CD14-positive monocyte (primary cell): ENCODE measurements at regions not wholly inside any gene's neighbourhood (a gene's known extent, or its start where the extent isn't known, plus 50 kb on each side); places are given as distances from the start of the nearest gene placed in this dataset.

Experiments used
- DNase-seq, 3 donors: peaks; one replicate each; pipeline ENCODE4 v3.0.0-alpha.2; 2011 to 2022
- H2AFZ ChIP-seq: 2 replicates; pipeline ENCODE4 v1.6.0; 2012; ENCODE audit warnings: mild to moderate bottlenecking, low read depth, low read length, inconsistent platforms; ENCODE audit not compliant: insufficient read depth, poor library complexity, severe bottlenecking
- H3K27ac ChIP-seq, 2 donors: 1 replicate in 1 of 2; 2 replicates in 1 of 2; pipeline ENCODE4 v1.5.1; 2012 to 2013; ENCODE audit warnings: low read length in 2 of 2, control low read depth in 1 of 2, inconsistent platforms in 1 of 2, low read depth in 1 of 2, mild to moderate bottlenecking in 1 of 2
- H3K27me3 ChIP-seq, 2 donors: one replicate each; pipeline versions ENCODE4 v1.6.0 to v1.6.1; 2011 to 2013; ENCODE audit warnings: low read length in 2 of 2; ENCODE audit not compliant: control insufficient read depth in 2 of 2, insufficient read depth in 2 of 2
- H3K36me3 ChIP-seq, 2 donors: replicated peaks in 1 of 2; 1 replicate in 1 of 2; 2 replicates in 1 of 2; pipeline versions ENCODE4 v1.5.1 to v1.6.1; 2012 to 2013; ENCODE audit warnings: low read length in 2 of 2, control low read depth in 1 of 2, inconsistent platforms in 1 of 2, mild to moderate bottlenecking in 1 of 2; ENCODE audit not compliant: insufficient read depth in 2 of 2, control insufficient read depth in 1 of 2
- H3K4me1 ChIP-seq, 2 donors: 1 replicate in 1 of 2; 2 replicates in 1 of 2; pipeline versions ENCODE4 v1.5.1 to v1.6.1; 2012 to 2013; ENCODE audit warnings: low read length in 2 of 2, control low read depth in 1 of 2, inconsistent platforms in 1 of 2, mild to moderate bottlenecking in 1 of 2, moderate library complexity in 1 of 2; ENCODE audit not compliant: insufficient read depth in 2 of 2, control insufficient read depth in 1 of 2
- H3K4me2 ChIP-seq: replicated peaks from 2 replicates; pipeline ENCODE3; 2012; ENCODE audit warnings: low read length, moderate library complexity, mild to moderate bottlenecking; ENCODE audit not compliant: poor library complexity, severe bottlenecking; ENCODE audit errors: extremely low read depth
- H3K4me3 ChIP-seq, 3 experiments: fragments of 200-600 bp in 1 of 3; sonication (generic) in 1 of 3; replicated peaks in 1 of 3; 1 replicate in 2 of 3; 2 replicates in 1 of 3; pipeline ENCODE4 v1.5.1; 2011 to 2013; ENCODE audit warnings: low read length in 3 of 3, mild to moderate bottlenecking in 3 of 3, control low read depth in 2 of 3, low read depth in 2 of 3, inconsistent platforms in 1 of 3, moderate library complexity in 1 of 3
- H3K79me2 ChIP-seq: 2 replicates; pipeline ENCODE4 v1.6.0; 2012; ENCODE audit warnings: mild to moderate bottlenecking, control low read depth, inconsistent platforms, low read length, moderate library complexity; ENCODE audit not compliant: insufficient read depth
- H3K9ac ChIP-seq: 2 replicates; pipeline ENCODE4 v1.6.0; 2017; ENCODE audit warnings: low read length, mild to moderate bottlenecking; ENCODE audit not compliant: insufficient read depth, poor library complexity, severe bottlenecking
- H3K9me3 ChIP-seq, 2 donors: replicated peaks in 1 of 2; 1 replicate in 1 of 2; 2 replicates in 1 of 2; pipeline versions ENCODE4 v1.5.1 to v1.6.1; 2012 to 2013; ENCODE audit warnings: low read length in 2 of 2, control low read depth in 1 of 2; ENCODE audit not compliant: control insufficient read depth in 1 of 2, insufficient read depth in 1 of 2
- H4K20me1 ChIP-seq: 2 replicates; pipeline ENCODE4 v1.6.0; 2012; ENCODE audit warnings: mild to moderate bottlenecking, low read length, control low read depth, moderate library complexity; ENCODE audit not compliant: insufficient read depth
- H3K27ac Mint-ChIP-seq, 7 donors: one replicate each; pipeline ENCODE4 v1.8.0; 2020; ENCODE audit warnings: mild to moderate bottlenecking in 7 of 7, mixed read lengths in 7 of 7, moderate library complexity in 6 of 7, inconsistent platforms in 2 of 7
- H3K27me3 Mint-ChIP-seq, 3 donors: one replicate each; pipeline ENCODE4 v1.8.0; 2021 to 2022; ENCODE audit warnings: low read depth in 3 of 3, mild to moderate bottlenecking in 3 of 3, mixed read lengths in 3 of 3, moderate library complexity in 3 of 3, inconsistent platforms in 1 of 3
- H3K36me3 Mint-ChIP-seq, 2 donors: one replicate each; pipeline ENCODE4 v1.8.0; 2020; ENCODE audit warnings: mixed read lengths in 2 of 2, inconsistent platforms in 1 of 2, mild to moderate bottlenecking in 1 of 2
- H3K4me1 Mint-ChIP-seq: one replicate; pipeline ENCODE4 v1.8.0; 2020; ENCODE audit warnings: mild to moderate bottlenecking, mixed read lengths
- H3K4me3 Mint-ChIP-seq, 2 donors: one replicate each; pipeline ENCODE4 v1.8.0; 2020; ENCODE audit warnings: mild to moderate bottlenecking in 2 of 2, mixed read lengths in 2 of 2, moderate library complexity in 1 of 2
- H3K9me3 Mint-ChIP-seq, 7 donors: one replicate each; pipeline ENCODE4 v1.8.0; 2020 to 2022; ENCODE audit warnings: mixed read lengths in 7 of 7, mild to moderate bottlenecking in 6 of 7, moderate library complexity in 6 of 7, inconsistent platforms in 2 of 7
- WGBS: methylation state at CpG from one replicate; pipeline ENCODE4 v1.1.5; 2013; ENCODE audit warnings: missing lambda C conversion rate; ENCODE audit not compliant: insufficient coverage; 5-methylcytosine and 5-hydroxymethylcytosine counted together
- intact Hi-C, 2 donors: fragments of 100-400 bp; cut with micrococcal nuclease; formaldehyde crosslinking; loops; one replicate each; pipeline versions ENCODE4 v1.15.0 to v1.15.1; 2023
- TF ChIP-seq, protein P1 (sequence below): fragments of 200-600 bp; IDR thresholded peaks from one replicate; pipeline ENCODE4 v1.8.0; 2022; ENCODE audit warnings: antibody characterized with exemption, mild to moderate bottlenecking

DNA sequence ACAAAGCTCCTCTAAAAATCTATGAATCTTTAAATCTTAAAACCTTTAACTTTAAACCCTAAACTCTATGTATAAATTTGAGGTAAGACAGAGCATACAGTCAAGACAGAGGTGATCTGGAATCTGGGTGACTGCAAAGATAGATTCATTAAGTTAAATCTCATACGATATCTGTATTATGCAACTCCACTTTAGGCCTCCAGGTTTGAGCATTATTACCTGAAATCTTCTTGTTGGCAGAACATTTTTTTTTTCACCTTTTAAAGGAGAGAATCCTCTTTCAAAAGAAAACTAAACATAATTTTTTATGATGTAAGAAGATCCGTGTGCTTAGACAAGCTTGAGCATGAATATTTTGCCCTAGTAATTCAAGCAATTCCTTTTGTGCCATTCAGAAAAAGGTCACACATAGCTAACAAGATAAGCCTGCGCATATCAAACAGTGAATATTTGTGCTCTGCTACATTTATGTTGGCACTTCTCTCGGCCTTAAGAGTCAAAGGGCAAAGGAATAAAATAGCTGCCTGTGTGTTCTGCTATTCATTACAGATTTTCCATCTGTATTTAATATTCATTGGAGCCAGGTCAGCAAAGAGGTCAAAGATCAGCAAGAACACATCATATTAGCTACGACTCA is 163.3 kb downstream of the TMTC3 start:
- no peaks in the 10 kb centered on the region for H3K36me3 ChIP-seq
- no peak overlapping the region for H3K4me3 Mint-ChIP-seq
- H3K79me2 ChIP-seq = no peaks in the 10 kb centered on the region
- no peaks in the 10 kb centered on the region for H3K27me3 Mint-ChIP-seq
- H4K20me1 ChIP-seq = no peaks in the 10 kb centered on the region
- no peak overlapping the region for H3K9ac ChIP-seq
- intact Hi-C loops = no loop called here
- no peak overlapping the region for H3K27ac ChIP-seq
- H3K4me1 ChIP-seq = no peaks in the 10 kb centered on the region
- no peaks in the 10 kb centered on the region for H3K4me1 Mint-ChIP-seq
- no peaks in the 10 kb centered on the region for H3K36me3 Mint-ChIP-seq
- H3K27ac Mint-ChIP-seq = no peak overlapping the region
- no peaks in the 10 kb centered on the region for H3K27me3 ChIP-seq
- no peak overlapping the region for H3K4me3 ChIP-seq
- no peak for DNase-seq
- H3K9me3 ChIP-seq = no peaks in the 10 kb centered on the region
- TF ChIP-seq, protein P1, sequence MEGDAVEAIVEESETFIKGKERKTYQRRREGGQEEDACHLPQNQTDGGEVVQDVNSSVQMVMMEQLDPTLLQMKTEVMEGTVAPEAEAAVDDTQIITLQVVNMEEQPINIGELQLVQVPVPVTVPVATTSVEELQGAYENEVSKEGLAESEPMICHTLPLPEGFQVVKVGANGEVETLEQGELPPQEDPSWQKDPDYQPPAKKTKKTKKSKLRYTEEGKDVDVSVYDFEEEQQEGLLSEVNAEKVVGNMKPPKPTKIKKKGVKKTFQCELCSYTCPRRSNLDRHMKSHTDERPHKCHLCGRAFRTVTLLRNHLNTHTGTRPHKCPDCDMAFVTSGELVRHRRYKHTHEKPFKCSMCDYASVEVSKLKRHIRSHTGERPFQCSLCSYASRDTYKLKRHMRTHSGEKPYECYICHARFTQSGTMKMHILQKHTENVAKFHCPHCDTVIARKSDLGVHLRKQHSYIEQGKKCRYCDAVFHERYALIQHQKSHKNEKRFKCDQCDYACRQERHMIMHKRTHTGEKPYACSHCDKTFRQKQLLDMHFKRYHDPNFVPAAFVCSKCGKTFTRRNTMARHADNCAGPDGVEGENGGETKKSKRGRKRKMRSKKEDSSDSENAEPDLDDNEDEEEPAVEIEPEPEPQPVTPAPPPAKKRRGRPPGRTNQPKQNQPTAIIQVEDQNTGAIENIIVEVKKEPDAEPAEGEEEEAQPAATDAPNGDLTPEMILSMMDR = no peak
- WGBS = no CpG with 5 or more reads among the region's 5 CpGs
- peaks cover 0 to 5% (median 2%) of the 10 kb centered on the region in 7 donors for H3K9me3 Mint-ChIP-seq
- H2AFZ ChIP-seq = no peak overlapping the region
- H3K4me2 ChIP-seq = no peak overlapping the region

DNA sequence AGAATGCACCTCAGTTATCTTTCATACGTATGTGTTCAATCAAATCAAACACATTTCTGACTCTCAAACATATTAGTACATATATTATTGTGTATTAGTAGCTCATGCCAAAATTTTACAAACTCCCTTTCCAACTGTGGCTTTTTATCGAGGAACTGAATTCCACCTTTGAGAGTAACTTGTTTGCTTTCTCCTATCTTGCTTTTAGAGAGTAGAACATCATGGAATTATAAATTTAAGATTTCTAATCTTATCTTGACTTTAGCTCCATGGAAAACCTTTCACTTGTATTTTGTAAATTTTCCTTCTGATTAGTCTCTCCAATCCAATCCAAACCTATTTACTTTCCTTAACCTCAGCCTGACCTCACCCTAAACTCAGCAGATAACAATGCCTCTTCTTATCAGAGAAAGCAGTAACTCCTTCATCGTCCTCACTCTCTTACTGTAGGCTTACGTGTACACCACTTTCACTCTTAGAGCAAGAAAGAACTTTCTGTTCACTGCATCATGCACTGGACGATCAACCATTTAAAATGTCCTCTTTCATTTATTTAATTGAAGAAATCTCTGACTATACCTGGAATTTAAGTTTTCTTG is 164.5 kb downstream of the TMTC3 start:
- H3K36me3 ChIP-seq = no peaks in the 10 kb centered on the region
- 81% methylated on average over 3 of the region's 5 CpGs for WGBS
- TF ChIP-seq, protein P1 = no peak
- H3K4me3 ChIP-seq = no peak overlapping the region
- Mint-ChIP-seq H3K27me3 (no peaks in the 10 kb centered on the region), H3K36me3 (no peaks in the 10 kb centered on the region), H3K9me3 (peaks cover 0 to 5% (median 2%) of the 10 kb centered on the region in 7 donors), H3K4me1 (no peaks in the 10 kb centered on the region), H3K4me3 (no peak overlapping the region), H3K27ac (no peak overlapping the region)
- no peak overlapping the region for H2AFZ ChIP-seq
- no peak overlapping the region for H3K27ac ChIP-seq
- H3K4me1 ChIP-seq = no peaks in the 10 kb centered on the region
- no peaks in the 10 kb centered on the region for H3K27me3 ChIP-seq
- H3K79me2 ChIP-seq = no peaks in the 10 kb centered on the region
- no peaks in the 10 kb centered on the region for H4K20me1 ChIP-seq
- no peak overlapping the region for H3K4me2 ChIP-seq
- no peak overlapping the region for H3K9ac ChIP-seq
- intact Hi-C loops = no loop called here
- H3K9me3 ChIP-seq = no peaks in the 10 kb centered on the region
- no peak for DNase-seq
